ENCODE measurements at regions not wholly inside any gene's neighbourhood (a gene's known extent, or its start where the extent isn't known, plus 50 kb on each side); places are given as distances from the start of the nearest gene placed in this dataset.

- Histone ChIP-seq H4K91ac (replicated peaks; ENCODE audit: insufficient read length, low read length) (no peak overlapping the region), H3K4me2 (ENCODE audit: insufficient read depth in 1 of 2, low read depth in 2 of 2, low read length in 2 of 2) (no peak overlapping the region), H2BK12ac (ENCODE audit: low read depth, low read length) (no peak overlapping the region), H2BK20ac (ENCODE audit: low read length) (no peak overlapping the region), H3K36me3 (ENCODE audit: control insufficient read depth in 2 of 4, insufficient read depth in 4 of 4, low read length in 3 of 4) (no peaks in the 10 kb centered on the region), H3K4me1 (replicated peaks in 1 of 4; ENCODE audit: control insufficient read depth in 3 of 4, insufficient read depth in 4 of 4, low read length in 3 of 4) (peaks cover 8 to 14% (median 12%) of the 10 kb centered on the region in 4 experiments), H4K20me1 (replicated peaks in 1 of 2; ENCODE audit: control insufficient read depth in 1 of 2, insufficient read depth in 2 of 2, low read length in 2 of 2) (peaks cover 0 to 3% of the 10 kb centered on the region in 2 experiments), H3K9me3 (ENCODE audit: insufficient read depth in 2 of 2, low read depth in 1 of 2, low read length in 1 of 2) (no peaks in the 10 kb centered on the region), H3K79me1 (ENCODE audit: low read depth, low read length) (no peaks in the 10 kb centered on the region), H3K56ac (replicated peaks; ENCODE audit: insufficient read length, low read depth, low read length) (no peak overlapping the region), H3K23me2 (ENCODE audit: low read depth, low read length) (peaks cover 4% of the 10 kb centered on the region; the same call in 1 of the 2 replicates), H3K18ac (ENCODE audit: extremely low read depth, low read length) (no peak overlapping the region), H3K27me3 (replicated peaks in 1 of 4; ENCODE audit: control insufficient read depth in 3 of 4, extremely low read depth in 1 of 4, insufficient read depth in 3 of 4, low read length in 3 of 4) (no peaks in the 10 kb centered on the region; a peak in 2 of 7 replicates), H2AFZ (ENCODE audit: low read length) (no peak overlapping the region), H3K14ac (ENCODE audit: insufficient read length) (no peak overlapping the region), H3K9ac (replicated peaks in 1 of 4; ENCODE audit: extremely low read depth in 1 of 4, low read depth in 3 of 4, low read length in 3 of 4) (no peak overlapping the region), H2AK5ac (ENCODE audit: low read depth, low read length) (no peak overlapping the region), H2BK120ac (replicated peaks; ENCODE audit: low read depth, low read length) (no peak overlapping the region), H2BK15ac (ENCODE audit: low read length) (no peak overlapping the region), H3K4me3 (ENCODE audit: extremely low read depth in 1 of 4, insufficient read depth in 2 of 4, low read depth in 3 of 4, low read length in 4 of 4) (no peak overlapping the region), H3K27ac (ENCODE audit: low read depth, low read length) (no peak overlapping the region), H3K23ac (ENCODE audit: insufficient read length) (no peak overlapping the region), H3K79me2 (ENCODE audit: control insufficient read depth in 1 of 2, insufficient read depth in 2 of 2, low read length in 2 of 2) (no peaks in the 10 kb centered on the region), H3K4ac (replicated peaks; ENCODE audit: insufficient read length, low read depth, low read length) (no peak overlapping the region), H4K8ac (ENCODE audit: extremely low read depth, insufficient read depth, low read length) (no peak overlapping the region), H4K5ac (ENCODE audit: insufficient read length, low read depth, low read length) (no peak overlapping the region), H2BK5ac (ENCODE audit: low read depth, low read length) (no peak overlapping the region)
- FAIRE-seq (no peak), DNase-seq (ENCODE audit: low read depth in 1 of 2, low spot score in 2 of 2) (no peak)
- TF ChIP-seq SUZ12 (IDR thresholded peaks at IDR 0.05; ENCODE audit: low read length) (no peak), SIX5 (IDR thresholded peaks at IDR 0.05; ENCODE audit: low read depth, low read length) (no peak), EP300 (IDR thresholded peaks at IDR 0.05; ENCODE audit: borderline replicate concordance in 1 of 2, low read depth in 2 of 2, low read length in 2 of 2) (no peak), CREB1 (IDR thresholded peaks at IDR 0.05) (no peak), ATF2 (IDR thresholded peaks at IDR 0.05; ENCODE audit: low read length) (no peak), SP2 (IDR thresholded peaks at IDR 0.05; ENCODE audit: low read length) (no peak), RXRA (IDR thresholded peaks at IDR 0.05; ENCODE audit: insufficient read depth, low read depth, low read length) (no peak), EGR1 (IDR thresholded peaks at IDR 0.05; ENCODE audit: borderline replicate concordance, low read depth, low read length) (no peak), NRF1 (IDR thresholded peaks at IDR 0.05; ENCODE audit: low read depth, low read length) (no peak), POLR2AphosphoS5 (IDR thresholded peaks at IDR 0.05; ENCODE audit: low read depth, low read length) (no peak)
- CTCF ChIA-PET (ENCODE audit: partially characterized antibody), result interaction anchor here (0.8 to 2.0 kb wide), 10 partner anchors 11 to 406 kb away, joined by 3 to 13 read pairs (median 4); no protein-coding TSS in a partner anchor
- 83% methylated on average over 6 of the region's 6 CpGs; no CpG with 5 or more reads in 1 of the 2 experiments for WGBS, 2 experiments (ENCODE audit: extremely low coverage in 1 of 2, insufficient coverage in 1 of 2, insufficient read length in 1 of 2, insufficient replicate concordance in 2 of 2, low coverage in 1 of 2, low lambda C conversion rate in 2 of 2, missing lambda C conversion rate in 1 of 2)
- POLR2A ChIA-PET (ENCODE audit: partially characterized antibody), result no interaction called here
Measured at GRCh38 chr21:41674402-41674801, 92.5 kb downstream of the RIPK4 start.

Measured in H1 (cell line).